Right kidney (tissue), 1 donor: ENCODE measurements at regions not wholly inside any gene's neighbourhood (a gene's known extent, or its start where the extent isn't known, plus 50 kb on each side); places are given as distances from the start of the nearest gene placed in this dataset.

Experiments used
- DNase-seq: peaks from one replicate; pipeline ENCODE4 v3.0.0-alpha.2; 2016

- DNase-seq, result no peak
Measured at GRCh38 chr7:25314731-25315267, 86.5 kb upstream of the NPVF start.

DNA sequence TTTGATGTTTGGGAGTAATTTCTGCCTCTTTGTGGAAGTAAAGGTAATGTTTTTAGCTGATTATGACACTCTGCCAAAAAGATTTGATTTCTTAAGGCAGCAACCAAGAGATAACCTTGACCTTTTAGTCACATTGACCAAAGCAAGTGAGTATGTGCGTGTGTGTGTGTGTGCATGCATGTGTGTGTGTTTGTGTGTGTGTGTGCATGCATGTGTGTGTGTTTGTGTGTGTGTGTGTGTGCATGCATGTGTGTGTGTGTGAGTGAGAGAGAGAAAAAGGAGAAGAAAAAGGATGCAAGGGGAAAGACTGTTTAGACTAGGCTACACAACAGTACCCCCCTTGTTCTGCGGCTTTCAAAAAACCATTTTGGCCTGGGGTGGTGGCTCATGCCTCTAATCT lies 88.1 kb upstream of the NPVF start:
- DNase-seq, result no peak

- DNase-seq, result no peak
Measured at GRCh38 chr7:25318047-25318446, 89.8 kb upstream of the NPVF start.

DNA sequence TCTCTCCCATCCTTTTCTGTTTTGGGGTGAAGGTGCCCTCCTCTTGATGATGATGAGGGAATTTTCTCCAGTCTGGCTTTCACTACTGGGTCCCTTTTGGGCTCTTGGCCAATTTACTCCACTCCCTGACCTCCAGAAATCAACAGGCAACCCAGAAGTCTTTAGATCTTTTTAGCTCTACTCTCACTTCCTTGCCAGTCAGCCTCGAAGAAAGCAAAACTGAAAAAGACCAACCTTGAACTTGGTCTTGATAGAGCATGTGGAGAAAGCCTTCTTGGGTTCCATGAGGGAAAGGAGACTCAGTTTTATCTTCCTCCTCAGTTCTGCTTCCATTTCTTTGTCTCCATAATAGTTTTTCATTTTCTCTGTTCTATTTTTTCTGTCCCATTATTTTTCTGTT lies 91.4 kb upstream of the NPVF start:
- DNase-seq, result no peak

DNA sequence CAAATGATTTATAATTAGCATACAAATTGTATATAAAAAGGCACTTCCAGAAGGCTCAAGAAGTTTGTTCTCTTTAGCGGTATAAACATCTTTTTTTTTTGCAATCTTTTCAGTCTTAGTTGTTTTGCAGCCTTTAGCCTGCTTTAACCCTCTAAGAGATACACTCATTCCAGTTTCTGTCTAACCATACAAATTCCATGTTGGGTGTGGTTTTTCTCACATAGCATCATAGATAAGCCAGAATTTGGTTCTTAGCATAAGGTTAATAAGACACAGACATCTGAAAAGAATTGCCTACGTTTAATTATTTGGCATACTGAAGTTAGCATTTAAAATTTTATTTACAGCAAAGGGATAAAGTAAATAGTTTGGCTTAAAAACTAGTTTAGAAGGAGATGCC lies 92.5 kb upstream of the NPVF start:
- DNase-seq, result no peak

DNA sequence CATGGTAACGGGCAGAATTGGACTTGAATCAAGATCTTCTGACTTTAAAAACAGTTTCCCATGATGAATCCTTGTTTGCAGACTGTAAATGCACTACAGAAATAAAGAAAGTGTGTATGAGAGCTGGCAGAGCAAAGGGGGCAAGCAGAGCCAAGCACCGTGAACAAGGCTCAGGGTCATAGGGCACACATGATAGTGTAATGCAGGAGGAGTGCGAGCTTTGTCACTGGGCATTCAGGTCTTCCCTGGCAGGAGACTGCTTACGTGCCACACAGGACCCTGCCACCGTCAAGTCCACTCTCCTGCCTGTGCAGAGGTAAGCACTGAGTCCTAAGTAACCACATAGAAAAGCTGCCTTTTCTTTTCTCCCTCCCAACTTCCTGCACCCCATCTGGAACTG lies 93.1 kb upstream of the NPVF start:
- DNase-seq, result no peak

DNA sequence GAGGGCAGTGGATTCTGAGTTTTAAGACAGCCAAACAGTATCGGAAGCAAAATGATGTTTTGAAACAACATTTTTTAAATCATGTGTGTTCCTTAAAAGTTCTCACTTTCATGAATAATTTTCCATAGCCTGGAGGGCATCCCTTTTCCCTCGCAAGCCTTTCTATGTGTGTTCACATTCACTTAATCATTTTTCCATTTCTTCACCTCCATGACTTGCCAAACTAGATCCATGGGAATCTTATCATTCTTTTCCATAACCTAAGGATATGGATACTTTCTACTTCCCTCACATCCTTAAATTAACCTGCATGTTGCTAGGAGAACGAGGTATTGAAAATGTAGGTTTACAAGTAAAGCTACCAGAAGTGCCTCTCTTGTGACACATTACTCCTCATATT lies 94.2 kb upstream of the NPVF start:
- no peak for DNase-seq

- no peak for DNase-seq
Measured at GRCh38 chr7:25325186-25325757, 97.0 kb upstream of the NPVF start.

- no peak for DNase-seq
Measured at GRCh38 chr7:25326501-25327156, 98.3 kb upstream of the NPVF start.

- no peak for DNase-seq
Measured at GRCh38 chr7:25329815-25330214, 101.5 kb upstream of the NPVF start.

DNA sequence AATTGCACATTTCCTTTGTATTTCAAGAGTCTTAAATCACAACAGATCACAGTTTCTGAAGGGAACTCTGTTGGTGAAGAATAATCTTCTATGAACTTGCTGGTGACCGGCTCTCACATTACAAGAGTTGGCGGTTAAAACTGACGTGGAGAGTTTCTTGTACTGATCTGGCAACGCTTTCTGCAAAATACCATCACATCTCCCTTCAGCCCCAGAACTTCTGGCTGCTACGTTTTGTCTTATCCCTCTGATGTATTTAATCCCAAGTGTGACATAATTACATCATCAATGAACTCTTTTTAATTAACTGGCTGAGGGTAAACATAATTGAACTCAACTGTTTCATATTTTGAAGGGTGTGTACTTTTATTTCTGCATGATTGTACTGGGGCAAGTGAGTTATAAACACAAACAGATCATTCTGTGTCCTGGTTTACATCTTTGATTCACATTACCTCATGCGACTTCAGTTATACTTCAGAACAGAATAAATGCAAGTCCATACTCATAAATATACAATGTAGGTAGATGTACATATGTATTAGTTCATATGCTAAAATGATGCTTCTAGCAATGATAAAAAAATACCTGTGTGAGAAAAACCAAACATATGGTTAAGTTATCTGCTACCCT lies 105.1 kb upstream of the NPVF start:
- DNase-seq, result no peak

DNA sequence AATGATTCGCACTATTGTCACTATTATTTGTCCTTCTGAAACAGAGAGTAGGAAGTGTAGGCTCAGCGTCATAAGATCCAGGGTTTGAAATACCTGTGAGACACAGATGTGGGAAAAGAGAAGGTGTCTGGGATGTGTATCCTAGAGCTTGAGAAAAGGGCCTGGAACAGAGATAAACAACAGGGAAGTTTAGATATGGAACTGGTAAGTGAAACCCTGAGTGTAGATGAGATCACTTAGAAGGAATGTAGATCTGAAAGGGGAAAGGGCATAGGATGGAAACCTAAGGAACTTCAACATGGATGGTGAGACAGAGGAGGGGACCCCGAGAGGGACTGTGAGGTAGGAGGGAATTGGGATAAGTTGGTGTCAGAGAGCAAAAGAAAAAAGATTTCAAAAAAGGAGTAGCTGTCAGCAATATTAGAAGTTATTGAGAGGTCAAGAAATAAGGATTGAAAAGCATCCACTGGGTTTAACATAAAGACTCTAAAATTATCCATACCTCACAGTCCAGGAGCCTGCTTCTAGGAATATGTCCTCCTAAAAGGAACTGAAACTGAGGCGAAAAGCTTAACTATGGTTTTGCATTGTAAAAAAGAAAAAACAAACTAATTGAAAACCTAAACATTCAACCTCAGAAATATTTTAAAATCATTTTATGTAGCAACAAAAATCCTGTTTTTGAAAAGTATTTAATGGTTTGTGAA lies 119.2 kb upstream of the NPVF start:
- no peak for DNase-seq

- no peak for DNase-seq
Measured at GRCh38 chr7:25348104-25348503, 119.8 kb upstream of the NPVF start.

DNA sequence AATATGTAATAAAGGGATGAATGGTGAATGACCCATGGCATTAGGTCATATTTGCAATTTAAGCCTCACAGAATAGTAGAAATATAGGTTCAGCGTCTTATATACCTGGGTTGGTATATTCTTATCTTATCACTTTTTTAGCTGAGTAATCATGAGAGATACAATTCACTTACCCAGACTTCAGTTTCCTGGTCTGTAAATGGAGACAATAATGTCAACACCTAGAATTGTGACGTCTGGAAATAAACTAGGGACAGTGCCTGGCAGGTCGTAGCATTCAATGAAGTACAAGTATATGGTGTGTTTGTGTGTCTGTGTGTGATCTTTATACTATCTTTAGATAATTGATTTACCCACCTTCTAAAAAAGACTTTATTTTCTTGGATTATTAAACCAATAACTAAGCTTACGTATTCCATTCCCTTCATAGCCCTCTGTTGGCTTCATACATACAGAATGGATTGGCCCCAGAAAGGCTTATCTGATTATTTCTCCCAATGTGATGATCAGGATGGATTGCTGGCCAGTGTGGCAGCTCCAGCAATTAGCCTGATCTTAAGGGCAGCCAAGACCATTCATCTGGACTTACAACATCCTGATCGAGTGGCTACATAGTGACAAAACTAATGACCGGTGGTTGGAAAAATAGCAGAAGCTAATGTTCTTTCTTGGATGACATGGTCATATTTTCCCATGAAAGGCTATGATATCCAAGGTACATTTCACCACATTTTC lies 121.2 kb upstream of the NPVF start:
- DNase-seq, result no peak

GRCh38 chr7:25350041-25350440 lies 121.8 kb upstream of the NPVF start:
- no peak for DNase-seq

DNA sequence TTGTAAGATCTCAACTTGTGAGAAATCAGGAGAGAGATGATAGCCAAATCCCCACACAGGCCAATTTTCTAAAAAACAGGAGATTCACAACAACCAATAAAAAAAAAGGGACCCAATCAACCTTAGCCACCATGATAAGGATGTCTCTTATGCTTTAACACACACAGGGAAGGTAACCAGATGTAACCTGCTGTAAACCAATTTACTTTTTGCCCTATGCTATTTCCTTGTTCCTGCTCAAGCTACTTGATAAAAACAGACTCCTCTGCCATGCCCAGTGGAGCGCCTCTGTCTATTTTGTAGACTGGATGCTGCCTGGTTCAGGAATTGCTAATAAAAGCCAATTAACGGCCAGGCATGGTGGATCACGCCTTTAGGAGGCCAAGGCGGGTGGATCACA lies 123.5 kb upstream of the NPVF start:
- DNase-seq, result no peak

GRCh38 chr7:25353196-25353595 lies 124.9 kb upstream of the NPVF start:
- no peak for DNase-seq

DNA sequence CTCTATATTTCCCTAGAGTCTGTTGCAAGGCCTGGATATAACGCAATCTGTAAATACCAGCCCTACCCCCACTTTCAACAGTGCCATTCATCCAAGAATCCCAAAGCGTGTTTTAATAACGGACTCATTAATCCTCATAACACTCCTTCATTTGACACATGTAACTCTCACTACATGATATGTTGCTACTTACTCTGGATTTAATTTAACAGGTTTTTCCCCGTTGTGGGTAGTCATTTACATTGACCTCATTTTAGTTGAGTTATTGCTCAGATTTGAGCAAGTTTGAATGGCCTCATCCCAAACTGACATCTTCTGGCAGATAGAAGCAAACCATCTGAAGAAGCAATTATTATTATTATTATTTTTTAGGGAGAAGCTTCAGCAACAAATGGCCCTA lies 125.4 kb upstream of the NPVF start:
- DNase-seq, result no peak

DNA sequence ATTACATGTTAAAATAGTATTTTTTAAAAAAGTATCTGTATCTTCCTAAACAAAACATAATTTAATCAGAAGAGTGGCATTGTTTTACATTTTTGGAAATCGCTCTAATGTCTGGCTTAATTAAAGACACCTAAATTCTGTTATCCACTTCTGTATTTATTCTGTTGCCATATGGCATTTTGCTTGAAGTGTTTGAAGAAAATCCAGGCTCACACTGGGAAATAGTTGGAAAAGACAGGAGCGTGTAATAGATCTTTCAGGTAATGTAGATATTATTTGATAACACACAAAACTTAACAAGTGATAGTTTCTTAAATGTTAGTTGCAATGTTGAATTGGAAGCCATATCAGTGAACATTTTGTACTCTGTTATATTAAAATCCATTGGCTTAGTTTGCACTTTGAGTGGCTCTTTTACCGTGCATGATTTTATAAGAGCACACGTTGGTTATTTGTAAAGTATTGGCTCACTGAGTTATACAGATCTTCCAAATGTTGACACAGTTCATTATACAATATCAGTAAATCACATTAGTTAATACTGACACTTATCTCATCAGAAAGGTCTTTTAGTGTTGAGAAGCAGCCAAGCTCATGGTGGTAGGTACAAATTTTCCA lies 128.4 kb upstream of the NPVF start:
- no peak for DNase-seq

DNA sequence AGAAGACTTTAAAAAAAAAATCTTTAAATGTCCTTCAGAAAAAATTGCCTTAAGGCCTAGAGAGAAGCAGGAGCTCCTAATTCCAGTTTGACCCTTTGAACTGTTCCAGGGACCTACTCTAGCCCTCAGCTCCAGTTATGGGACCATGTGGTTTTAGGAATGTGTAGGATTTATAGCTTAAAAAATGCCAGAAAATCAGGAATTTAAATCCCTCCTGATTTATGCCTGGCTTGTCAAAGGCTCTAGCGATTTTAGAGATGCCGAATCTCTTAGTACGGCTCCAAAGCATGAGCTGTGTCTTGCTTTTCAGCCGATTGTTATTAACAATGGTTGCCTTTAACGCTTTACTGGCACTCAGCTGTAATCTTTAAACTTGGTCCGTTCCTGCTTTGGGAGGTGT lies 130.6 kb upstream of the NPVF start:
- peak; percentile 42 for DNase-seq

- DNase-seq, result peak; percentile 56
Measured at GRCh38 chr7:25359471-25360059, 131.3 kb upstream of the NPVF start.

- DNase-seq, result no peak
Measured at GRCh38 chr7:25360451-25360850, 132.2 kb upstream of the NPVF start.
